GM13976 (cell line): ENCODE measurements at regions not wholly inside any gene's neighbourhood (a gene's known extent, or its start where the extent isn't known, plus 50 kb on each side); places are given as distances from the start of the nearest gene placed in this dataset.

Experiments used
- DNase-seq: peaks from one replicate; pipeline ENCODE4 v3.0.0; 2012; ENCODE audit warnings: low spot score
- CTCF ChIP-seq: IDR thresholded peaks from 2 replicates; pipeline ENCODE4 v1.5.1; 2012; ENCODE audit warnings: borderline replicate concordance, mild to moderate bottlenecking; ENCODE audit not compliant: insufficient read depth; ENCODE audit errors: extremely low read depth, missing control alignments, control extremely low read depth
- in situ Hi-C: fragments of 300-500 bp; cut with MboI; formaldehyde crosslinking; loops from one replicate; pipeline ENCODE4 v1.12.0; 2022; ENCODE audit warnings: low sequenced_read_pairs, mixed read lengths, inconsistent platforms; ENCODE audit not compliant: unreplicated experiment

- TF ChIP-seq CTCF, result no peak
- in situ Hi-C loops, result no loop called here
- DNase-seq, result no peak
Measured at GRCh38 chr13:22271903-22272302, 601.0 kb downstream of the FGF9 start.

GRCh38 chr13:22275393-22275792 is 604.5 kb downstream of the FGF9 start:
- in situ Hi-C loops, result loop anchor here (25.0 kb wide), 2 partner anchors 112 to 638 kb away; no protein-coding TSS in a partner anchor
- no peak for DNase-seq
- TF ChIP-seq CTCF, result no peak

- TF ChIP-seq CTCF, result no peak
- DNase-seq, result no peak
- in situ Hi-C loops, result loop anchor here (25.0 kb wide), 2 partner anchors 111 to 639 kb away; no protein-coding TSS in a partner anchor
Measured at GRCh38 chr13:22276616-22277015, 605.7 kb downstream of the FGF9 start.

- in situ Hi-C loops, result loop anchor here (25.0 kb wide), 2 partner anchors 109 to 641 kb away; no protein-coding TSS in a partner anchor
- TF ChIP-seq CTCF, result peak; percentile 48
- DNase-seq, result peak; percentile 46
Measured at GRCh38 chr13:22278336-22278929, 607.6 kb downstream of the FGF9 start.

GRCh38 chr13:22285867-22286266 is 615.0 kb downstream of the FGF9 start:
- in situ Hi-C loops, result loop anchor here (25.0 kb wide), 2 partner anchors 101 to 649 kb away; no protein-coding TSS in a partner anchor
- peak; percentile 24 for DNase-seq
- TF ChIP-seq CTCF, result no peak

GRCh38 chr13:22286338-22286737 is 615.5 kb downstream of the FGF9 start:
- DNase-seq, result no peak
- in situ Hi-C loops, result loop anchor here (25.0 kb wide), 2 partner anchors 101 to 649 kb away; no protein-coding TSS in a partner anchor

More at GRCh38 chr13:22286338-22286737, 615.5 kb downstream of the FGF9 start:
- no peak for TF ChIP-seq CTCF
